SK-N-SH (cell line): ENCODE measurements at regions not wholly inside any gene's neighbourhood (a gene's known extent, or its start where the extent isn't known, plus 50 kb on each side); places are given as distances from the start of the nearest gene placed in this dataset.

Source experiments
- CTCF ChIA-PET: fragments of 300-600, 350-600 bp; formaldehyde crosslinking; extraction: SDS; loops from one replicate; lab custom pipeline; 2021; lab: Yijun Ruan, JAX
- POLR2A ChIA-PET: fragments of 350-600 bp; sonication (Branson Sonifier 250); formaldehyde crosslinking; extraction: SDS; loops from one replicate; lab custom pipeline; 2020; ENCODE audit warnings: antibody characterized with exemption, inconsistent platforms; lab: Yijun Ruan, JAX
- DNase-seq: peaks from one replicate; pipeline ENCODE4 v3.0.0; 2012
- H2AFZ ChIP-seq: fragments of 200-600 bp; sonication (generic); 2 replicates; pipeline ENCODE4 v1.8.1; 2016; ENCODE audit warnings: antibody characterized with exemption, mild to moderate bottlenecking, low read depth
- H3F3A ChIP-seq: fragments of 200-600 bp; sonication (generic); replicated peaks from 2 replicates; pipeline ENCODE3; 2016; ENCODE audit warnings: antibody characterized with exemption, mild to moderate bottlenecking; ENCODE audit not compliant: insufficient read depth
- H3K27ac ChIP-seq, 2 experiments: fragments of 200-500 bp in 1 of 2; fragments of 200-600 bp in 1 of 2; sonication (Bioruptor generic) in 1 of 2; sonication (generic), shearing (Covaris generic) in 1 of 2; 2 replicates each; pipeline versions ENCODE4 v1.5.1 to v1.6.1; 2014 to 2016; ENCODE audit warnings: low read depth in 2 of 2, inconsistent platforms in 1 of 2, low read length in 1 of 2, mild to moderate bottlenecking in 1 of 2, mixed read lengths in 1 of 2
- H3K27me3 ChIP-seq: fragments of 200-600 bp; sonication (generic), shearing (Covaris generic); 2 replicates; pipeline ENCODE4 v1.6.1; 2016; ENCODE audit warnings: mixed run types; ENCODE audit not compliant: insufficient read depth
- H3K36me3 ChIP-seq, 2 experiments: fragments of 200-500 bp in 1 of 2; fragments of 200-600 bp in 1 of 2; sonication (Bioruptor generic) in 1 of 2; sonication (generic) in 1 of 2; replicated peaks in 1 of 2; 2 replicates each; pipeline versions ENCODE3 to v1.5.1; 2014 to 2016; ENCODE audit warnings: low read length in 1 of 2, mild to moderate bottlenecking in 1 of 2; ENCODE audit not compliant: insufficient read depth in 2 of 2, control insufficient read depth in 1 of 2
- H3K4me1 ChIP-seq, 2 experiments: fragments of 200-500 bp in 1 of 2; fragments of 200-600 bp in 1 of 2; sonication (Bioruptor generic) in 1 of 2; sonication (generic), shearing (Covaris generic) in 1 of 2; 2 replicates each; pipeline versions ENCODE4 v1.5.1 to v1.6.1; 2014 to 2016; ENCODE audit warnings: low read depth in 1 of 2, low read length in 1 of 2, mixed run types in 1 of 2; ENCODE audit not compliant: insufficient read depth in 2 of 2, control insufficient read depth in 1 of 2
- H3K4me2 ChIP-seq: fragments of 200-600 bp; sonication (generic), shearing (Covaris generic); 2 replicates; pipeline ENCODE4 v1.6.1; 2017; ENCODE audit warnings: mixed run types
- H3K4me3 ChIP-seq, 2 experiments: fragments of 200-500 bp in 1 of 2; fragments of 200-600 bp in 1 of 2; sonication (Bioruptor generic) in 1 of 2; sonication (generic), shearing (Covaris generic) in 1 of 2; 2 replicates each; pipeline versions ENCODE4 v1.5.1 to v1.8.1; 2014 to 2016; ENCODE audit warnings: low read depth in 2 of 2, inconsistent platforms in 1 of 2, low read length in 1 of 2, mild to moderate bottlenecking in 1 of 2, mixed read lengths in 1 of 2, moderate library complexity in 1 of 2
- H3K79me2 ChIP-seq: fragments of 200-600 bp; sonication (generic); 2 replicates; pipeline ENCODE4 v1.8.1; 2017; ENCODE audit warnings: mild to moderate bottlenecking; ENCODE audit not compliant: insufficient read depth
- H3K9ac ChIP-seq: fragments of 200-600 bp; sonication (generic); 2 replicates; pipeline ENCODE4 v1.6.1; 2017; ENCODE audit warnings: mixed run types
- H3K9me2 ChIP-seq: fragments of 200-600 bp; sonication (generic); 2 replicates; pipeline ENCODE4 v1.6.1; 2017; ENCODE audit warnings: mixed run types
- H3K9me3 ChIP-seq: fragments of 200-600 bp; sonication (generic); 2 replicates; pipeline ENCODE4 v1.6.1; 2017; ENCODE audit warnings: mixed run types, mild to moderate bottlenecking, moderate library complexity
- H4K20me1 ChIP-seq: fragments of 200-600 bp; sonication (generic); 2 replicates; pipeline ENCODE4 v1.6.1; 2017; ENCODE audit warnings: mild to moderate bottlenecking, mixed run types; ENCODE audit not compliant: insufficient read depth
- CHD2 ChIP-seq: fragments of 150-350 bp; IDR thresholded peaks from 2 replicates; pipeline ENCODE4 v1.6.1; 2018; ENCODE audit warnings: low read length; ENCODE audit not compliant: partially characterized antibody
- CTCF ChIP-seq: fragments of 200-600 bp; sonication (generic); IDR thresholded peaks from 2 replicates; pipeline ENCODE4 v1.6.1; 2017; ENCODE audit warnings: antibody characterized with exemption, mild to moderate bottlenecking, moderate library complexity
- EP300 ChIP-seq, 2 experiments: IDR thresholded peaks; 2 replicates each; pipeline versions ENCODE4 v1.4.0 to v1.6.1; 2012; ENCODE audit warnings: borderline replicate concordance in 1 of 2, low read depth in 1 of 2, low read length in 1 of 2
- FOXJ3 ChIP-seq: sonication (generic); formaldehyde crosslinking; IDR thresholded peaks from 2 replicates; pipeline ENCODE4 v1.5.1; 2020; ENCODE audit warnings: mild to moderate bottlenecking, missing genetic modification reagents
- FOXM1 ChIP-seq: IDR thresholded peaks from 2 replicates; pipeline ENCODE4 v1.4.0; 2012; ENCODE audit warnings: low read depth, mild to moderate bottlenecking
- GATA2 ChIP-seq: sonication (generic); formaldehyde crosslinking; IDR thresholded peaks from 2 replicates; pipeline ENCODE4 v1.5.0; 2020; ENCODE audit warnings: mild to moderate bottlenecking, missing genetic modification reagents
- IRF3 ChIP-seq: fragments of 150-350 bp; IDR thresholded peaks from 2 replicates; pipeline ENCODE4 v1.6.1; 2016; ENCODE audit warnings: mild to moderate bottlenecking, low read depth, low read length
- JUND ChIP-seq: IDR thresholded peaks from 2 replicates; pipeline ENCODE4 v1.4.0; 2012
- MEF2A ChIP-seq: IDR thresholded peaks from 2 replicates; pipeline ENCODE4 v1.4.0; 2012; ENCODE audit warnings: low read depth, borderline replicate concordance
- NFIC ChIP-seq: IDR thresholded peaks from 2 replicates; pipeline ENCODE4 v1.4.0; 2012; ENCODE audit warnings: borderline replicate concordance
- REST ChIP-seq: IDR thresholded peaks from 2 replicates; pipeline ENCODE4 v1.6.1; 2012; ENCODE audit warnings: mild to moderate bottlenecking, low read depth, low read length, moderate library complexity
- RXRA ChIP-seq: IDR thresholded peaks from 2 replicates; pipeline ENCODE4 v1.4.0; 2012; ENCODE audit warnings: low read depth, mild to moderate bottlenecking, borderline replicate concordance
- SMC3 ChIP-seq: IDR thresholded peaks from 2 replicates; pipeline ENCODE4 v1.6.1; 2012; ENCODE audit warnings: low read depth, low read length, improper control_type of control experiment
- TAF1 ChIP-seq: IDR thresholded peaks from 2 replicates; pipeline ENCODE4 v1.6.1; 2012; ENCODE audit warnings: low read depth, mild to moderate bottlenecking, low read length, moderate library complexity, borderline replicate concordance
- TEAD4 ChIP-seq: IDR thresholded peaks from 2 replicates; pipeline ENCODE4 v1.4.0; 2012; ENCODE audit warnings: mild to moderate bottlenecking, borderline replicate concordance; ENCODE audit not compliant: insufficient read depth
- YY1 ChIP-seq: IDR thresholded peaks from 2 replicates; pipeline ENCODE4 v1.4.0; 2012; ENCODE audit warnings: low read depth, mild to moderate bottlenecking
- ZBTB33 ChIP-seq: IDR thresholded peaks from 2 replicates; pipeline ENCODE4 v1.4.0; 2012; ENCODE audit warnings: low read depth, borderline replicate concordance
- WGBS: methylation state at CpG from one replicate; pipeline ENCODE4 v1.1.6; 2017; ENCODE audit warnings: low lambda C conversion rate; 5-methylcytosine and 5-hydroxymethylcytosine counted together

GRCh38 chr14:86372402-86372801, 842.5 kb downstream of the FLRT2 start (continued):
- TF ChIP-seq REST (no peak), TAF1 (no peak), YY1 (no peak), TEAD4 (no peak)

GRCh38 chr14:86364634-86365033, 834.7 kb downstream of the FLRT2 start:
- Histone ChIP-seq H2AFZ (no peak overlapping the region), H3K4me3 (no peak overlapping the region), H3K9ac (no peak overlapping the region), H3F3A (no peaks in the 10 kb centered on the region), H3K79me2 (no peaks in the 10 kb centered on the region), H4K20me1 (no peaks in the 10 kb centered on the region), H3K27ac (no peak overlapping the region), H3K36me3 (no peaks in the 10 kb centered on the region), H3K9me2 (no peaks in the 10 kb centered on the region), H3K4me1 (no peaks in the 10 kb centered on the region), H3K4me2 (no peak overlapping the region), H3K9me3 (no peaks in the 10 kb centered on the region), H3K27me3 (no peaks in the 10 kb centered on the region)
- no peak for DNase-seq
- WGBS = 0% methylated on average over 3 of the region's 4 CpGs
- CTCF ChIA-PET = interaction anchor here (0.6 kb wide), 1 partner anchor 1992 kb away, joined by 3 read pairs; no protein-coding TSS in a partner anchor
- POLR2A ChIA-PET = no interaction called here
- TF ChIP-seq RXRA (no peak), CHD2 (no peak), MEF2A (no peak), GATA2 (CRISPR knock-in tag) (no peak), NFIC (no peak), JUND (no peak), FOXJ3 (CRISPR knock-in tag) (no peak)

GRCh38 chr14:86363576-86363975, 833.6 kb downstream of the FLRT2 start:
- WGBS = 20% methylated on average over 1 of the region's 1 CpG
- Histone ChIP-seq H3K36me3 (no peaks in the 10 kb centered on the region), H3K79me2 (no peaks in the 10 kb centered on the region), H3K4me3 (no peak overlapping the region), H3K4me1 (peaks cover 0 to 7% of the 10 kb centered on the region in 2 experiments; a peak in 1 of 4 replicates), H4K20me1 (no peaks in the 10 kb centered on the region), H3K27ac (no peak overlapping the region), H3K9me3 (no peaks in the 10 kb centered on the region), H3K9me2 (no peaks in the 10 kb centered on the region), H3K4me2 (no peak overlapping the region), H3K27me3 (no peaks in the 10 kb centered on the region), H3K9ac (no peak overlapping the region), H3F3A (no peaks in the 10 kb centered on the region), H2AFZ (no peak overlapping the region)
- CTCF ChIA-PET = no interaction called here
- DNase-seq = no peak
- POLR2A ChIA-PET = no interaction called here
- TF ChIP-seq RXRA (no peak), CTCF (no peak), ZBTB33 (no peak), NFIC (no peak), TEAD4 (no peak), IRF3 (no peak), FOXJ3 (CRISPR knock-in tag) (no peak), GATA2 (CRISPR knock-in tag) (no peak), EP300 (IDR thresholded peaks at IDR 0.05; ENCODE audit: borderline replicate concordance in 1 of 2, low read depth in 1 of 2, low read length in 1 of 2) (no peak), FOXM1 (no peak), SMC3 (no peak), TAF1 (no peak)
